B cell (primary cell): ENCODE measurements at regions not wholly inside any gene's neighbourhood (a gene's known extent, or its start where the extent isn't known, plus 50 kb on each side); places are given as distances from the start of the nearest gene placed in this dataset.

ENCODE experiments used
- ATAC-seq: fragments of 200-7000 bp; cut with Tn5 transposase; one replicate; pipeline ENCODE4 v1.10.0; 2021; ENCODE audit warnings: low read depth, mild to moderate bottlenecking, moderate number of reproducible peaks, moderate library complexity
- CTCF ChIA-PET: fragments of 350-600 bp; sonication (Branson Sonifier 250); formaldehyde crosslinking; loops from one replicate; lab custom pipeline; 2021; ENCODE audit warnings: antibody characterized with exemption, inconsistent platforms; lab: Charles Lee
- POLR2A ChIA-PET: fragments of 350-600 bp; sonication (Branson Sonifier 250); formaldehyde crosslinking; loops from one replicate; lab custom pipeline; 2021; ENCODE audit warnings: antibody characterized with exemption; lab: Charles Lee
- DNase-seq: peaks from one replicate; pipeline ENCODE4 v3.0.0; 2013
- H2AFZ ChIP-seq: 2 replicates; pipeline ENCODE4 v1.6.1; 2012; ENCODE audit warnings: mild to moderate bottlenecking, low read depth, low read length; ENCODE audit not compliant: insufficient read depth, poor library complexity, severe bottlenecking
- H3K27ac ChIP-seq, 2 donors: 1 replicate in 1 of 2; 2 replicates in 1 of 2; pipeline ENCODE4 v1.5.1; 2012 to 2013; ENCODE audit warnings: low read length in 2 of 2, mild to moderate bottlenecking in 2 of 2, moderate library complexity in 1 of 2
- H3K27me3 ChIP-seq, 4 experiments: fragments of 200-600 bp in 1 of 4; sonication (generic) in 1 of 4; replicated peaks in 1 of 4; 1 replicate in 2 of 4; 2 replicates in 2 of 4; pipeline versions ENCODE4 v1.6.1 to v1.7.0; 2013 to 2016; ENCODE audit warnings: low read length in 3 of 4, mild to moderate bottlenecking in 2 of 4, mixed read lengths in 1 of 4, moderate library complexity in 1 of 4; ENCODE audit not compliant: insufficient read depth in 4 of 4, control insufficient read depth in 3 of 4; ENCODE audit errors: control extremely low read depth in 1 of 4
- H3K36me3 ChIP-seq, 2 experiments: replicated peaks in 1 of 2; 1 replicate in 1 of 2; 2 replicates in 1 of 2; pipeline versions ENCODE4 v1.6.1 to v1.7.1; 2013; ENCODE audit warnings: low read length in 1 of 2; ENCODE audit not compliant: insufficient read depth in 2 of 2, control insufficient read depth in 1 of 2; ENCODE audit errors: control extremely low read depth in 1 of 2, extremely low read depth in 1 of 2
- H3K4me1 ChIP-seq, 2 donors: fragments of 200-600 bp in 1 of 2; sonication (generic) in 1 of 2; 1 replicate in 1 of 2; 2 replicates in 1 of 2; pipeline versions ENCODE4 v1.5.1 to v1.6.1; 2013 to 2017; ENCODE audit warnings: low read length in 2 of 2; ENCODE audit not compliant: control insufficient read depth in 2 of 2, insufficient read depth in 2 of 2
- H3K4me2 ChIP-seq: replicated peaks from 2 replicates; pipeline ENCODE3; 2012; ENCODE audit warnings: mild to moderate bottlenecking, low read depth, low read length; ENCODE audit not compliant: poor library complexity, severe bottlenecking
- H3K4me3 ChIP-seq, 5 experiments: fragments of 200-600 bp in 1 of 5; sonication (generic) in 1 of 5; 1 replicate in 3 of 5; 2 replicates in 2 of 5; pipeline versions ENCODE4 v1.5.1 to v1.7.0; 2011 to 2016; ENCODE audit warnings: low read length in 4 of 5, mild to moderate bottlenecking in 4 of 5, low read depth in 2 of 5, control low read depth in 1 of 5, moderate library complexity in 1 of 5; ENCODE audit not compliant: insufficient read depth in 1 of 5; ENCODE audit errors: control extremely low read depth in 1 of 5, extremely low read depth in 1 of 5
- H3K79me2 ChIP-seq: fragments of 200-600 bp; sonication (generic); one replicate; pipeline ENCODE4 v1.6.0; 2016; ENCODE audit warnings: low read length; ENCODE audit not compliant: control insufficient read depth, insufficient read depth
- H3K9ac ChIP-seq: fragments of 200-600 bp; sonication (generic); 2 replicates; pipeline ENCODE4 v1.6.1; 2017; ENCODE audit warnings: mild to moderate bottlenecking, low read length, moderate library complexity
- H3K9me3 ChIP-seq, 3 donors: one replicate each; pipeline versions ENCODE4 v1.6.1 to v1.7.1; 2013; ENCODE audit warnings: low read length in 2 of 3; ENCODE audit not compliant: control insufficient read depth in 2 of 3, insufficient read depth in 1 of 3; ENCODE audit errors: control extremely low read depth in 1 of 3
- H4K20me1 ChIP-seq: 2 replicates; pipeline ENCODE4 v1.6.0; 2012; ENCODE audit warnings: mild to moderate bottlenecking, low read length; ENCODE audit not compliant: insufficient read depth, control insufficient read depth, poor library complexity, severe bottlenecking
- H3K27ac Mint-ChIP-seq: one replicate; pipeline ENCODE4 v1.8.0; 2021; ENCODE audit warnings: mixed read lengths
- H3K27me3 Mint-ChIP-seq: one replicate; pipeline ENCODE4 v1.8.0; 2021; ENCODE audit warnings: mixed read lengths
- H3K4me1 Mint-ChIP-seq: one replicate; pipeline ENCODE4 v1.8.0; 2021; ENCODE audit warnings: mixed read lengths
- H3K4me3 Mint-ChIP-seq: one replicate; pipeline ENCODE4 v1.8.0; 2021; ENCODE audit warnings: mixed read lengths
- H3K9me3 Mint-ChIP-seq: one replicate; pipeline ENCODE4 v1.8.0; 2022; ENCODE audit warnings: mixed read lengths; ENCODE audit not compliant: insufficient read depth
- CTCF ChIP-seq: fragments of 200-600 bp; IDR thresholded peaks from one replicate; pipeline ENCODE4 v1.8.0; 2022; ENCODE audit warnings: antibody characterized with exemption, mild to moderate bottlenecking
- EZH2 ChIP-seq: IDR thresholded peaks from 2 replicates; pipeline ENCODE4 v1.6.1; 2012; ENCODE audit warnings: borderline replicate concordance, low read depth, mild to moderate bottlenecking, moderate library complexity, low read length; ENCODE audit not compliant: insufficient read depth, poor library complexity, severe bottlenecking
- WGBS: methylation state at CpG from one replicate; pipeline ENCODE4 v1.1.5; 2013; ENCODE audit warnings: missing lambda C conversion rate; ENCODE audit not compliant: insufficient coverage; 5-methylcytosine and 5-hydroxymethylcytosine counted together
- intact Hi-C: fragments of 100-400 bp; cut with micrococcal nuclease; formaldehyde crosslinking; loops from one replicate; pipeline ENCODE4 v1.10.0; 2022

- Histone ChIP-seq H3K4me1 (no peaks in the 10 kb centered on the region), H3K9ac (no peak overlapping the region), H3K27ac (no peak overlapping the region), H3K4me3 (no peak overlapping the region), H3K36me3 (no peaks in the 10 kb centered on the region), H3K4me2 (no peak overlapping the region), H4K20me1 (no peaks in the 10 kb centered on the region), H2AFZ (no peak overlapping the region), H3K9me3 (no peaks in the 10 kb centered on the region), H3K79me2 (no peaks in the 10 kb centered on the region), H3K27me3 (peaks cover 0 to 3% (median 0%) of the 10 kb centered on the region in 4 experiments)
- ChIA-PET CTCF (no interaction called here), POLR2A (no interaction called here)
- Mint-ChIP-seq H3K4me3 (no peak overlapping the region), H3K4me1 (no peaks in the 10 kb centered on the region), H3K27me3 (peaks cover 13% of the 10 kb centered on the region), H3K27ac (no peak overlapping the region), H3K9me3 (no peaks in the 10 kb centered on the region)
- WGBS, result no CpG with 5 or more reads among the region's 1 CpG
- DNase-seq (no peak), ATAC-seq (no peak)
- intact Hi-C loops, result no loop called here
- TF ChIP-seq CTCF, result no peak
- TF ChIP-seq EZH2, result no peak
These were observed 127.5 kb upstream of the THRB start for GRCh38 chr3:24622138-24622537.

GRCh38 chr3:24622696-24623225 lies 128.1 kb upstream of the THRB start:
- no peak overlapping the region for H2AFZ ChIP-seq
- H4K20me1 ChIP-seq, result no peaks in the 10 kb centered on the region
- Mint-ChIP-seq H3K27ac (no peak overlapping the region), H3K4me3 (no peak overlapping the region), H3K9me3 (no peaks in the 10 kb centered on the region), H3K4me1 (no peaks in the 10 kb centered on the region), H3K27me3 (peaks cover 13% of the 10 kb centered on the region)
- no peaks in the 10 kb centered on the region for H3K9me3 ChIP-seq
- TF ChIP-seq CTCF (no peak), EZH2 (no peak)
- ChIA-PET POLR2A (no interaction called here), CTCF (no interaction called here)
- H3K4me3 ChIP-seq, result no peak overlapping the region
- no peaks in the 10 kb centered on the region for H3K36me3 ChIP-seq
- no peak overlapping the region for H3K9ac ChIP-seq
- H3K27me3 ChIP-seq, result peaks cover 0 to 3% (median 0%) of the 10 kb centered on the region in 4 experiments
- DNase-seq (no peak), ATAC-seq (no peak)
- H3K4me1 ChIP-seq, result no peaks in the 10 kb centered on the region
- H3K27ac ChIP-seq, result no peak overlapping the region
- H3K4me2 ChIP-seq, result no peak overlapping the region
- H3K79me2 ChIP-seq, result no peaks in the 10 kb centered on the region
- no CpG with 5 or more reads among the region's 3 CpGs for WGBS
- intact Hi-C loops, result no loop called here
